GM12878 (cell line): ENCODE measurements at regions not wholly inside any gene's neighbourhood (a gene's known extent, or its start where the extent isn't known, plus 50 kb on each side); places are given as distances from the start of the nearest gene placed in this dataset.

Experiments
- ATAC-seq: fragments of 200-7000 bp; cut with Tn5 transposase; 3 replicates; pipeline ENCODE4 v1.9.1; 2020; ENCODE audit warnings: mild to moderate bottlenecking, moderate library complexity
- BruUV-seq: library from RNA; stranded (reverse); fragments of 400-500 nt; replicated peaks from 2 replicates; lab custom pipeline; 2021; lab: Mats Ljungman, UMichigan
- CTCF ChIA-PET: fragments of 300-600 bp; sonication (Branson Sonifier 250); formaldehyde crosslinking; extraction: SDS; loops from one replicate; lab custom pipeline; 2021; ENCODE audit warnings: inconsistent platforms; lab: Yijun Ruan, JAX
- POLR2A ChIA-PET: fragments of 350-600 bp; formaldehyde crosslinking; extraction: SDS; loops from one replicate; lab custom pipeline; 2021; ENCODE audit warnings: inconsistent platforms; lab: Charles Lee
- RAD21 ChIA-PET: fragments of 300-600 bp; sonication (Branson Sonifier 250); formaldehyde crosslinking; loops from one replicate; lab custom pipeline; 2023; ENCODE audit warnings: antibody characterized with exemption; ENCODE audit not compliant: unreplicated experiment; lab: Charles Lee
- SMC1A ChIA-PET: fragments of 300-600 bp; sonication (Branson Sonifier 250); formaldehyde crosslinking; loops from one replicate; lab custom pipeline; 2023; ENCODE audit not compliant: unreplicated experiment, uncharacterized antibody; lab: Charles Lee
- DNase-seq: peaks from one replicate; pipeline ENCODE4 v3.0.0-alpha.2; 2011; ENCODE audit warnings: low read depth, low spot score
- FAIRE-seq: peaks from 3 replicates; lab custom pipeline; 2011; peaks lifted over from hg19 to GRCh38; lab: Jason Lieb, UNC
- H2AFZ ChIP-seq: 2 replicates; pipeline ENCODE4 v1.6.0; 2011; ENCODE audit warnings: low read depth, low read length, control low read depth; ENCODE audit not compliant: control insufficient read depth
- H3K27ac ChIP-seq: 2 replicates; pipeline ENCODE4 v1.5.1; 2011; ENCODE audit warnings: control low read depth; ENCODE audit not compliant: control insufficient read depth, insufficient read depth
- H3K27me3 ChIP-seq, 2 experiments: replicated peaks in 1 of 2; 2 replicates each; pipeline versions ENCODE4 v1.6.0 to v1.6.1; 2011; ENCODE audit warnings: low read length in 1 of 2; ENCODE audit not compliant: control insufficient read depth in 2 of 2, insufficient read depth in 2 of 2
- H3K36me3 ChIP-seq, 2 experiments: 2 replicates each; pipeline ENCODE4 v1.5.1; 2011; ENCODE audit warnings: low read length in 1 of 2; ENCODE audit not compliant: control insufficient read depth in 2 of 2, insufficient read depth in 2 of 2
- H3K4me1 ChIP-seq: 2 replicates; pipeline ENCODE4 v1.6.1; 2011; ENCODE audit warnings: mild to moderate bottlenecking, low read length, moderate library complexity, mixed read lengths; ENCODE audit not compliant: control insufficient read depth, insufficient read depth
- H3K4me2 ChIP-seq: 2 replicates; pipeline ENCODE4 v1.6.0; 2011; ENCODE audit warnings: control low read depth; ENCODE audit not compliant: control insufficient read depth, insufficient read depth
- H3K4me3 ChIP-seq: fragments of 200-600 bp; sonication (generic); 2 replicates; pipeline ENCODE4 v1.5.1; 2016
- H3K79me2 ChIP-seq: 2 replicates; pipeline ENCODE4 v1.6.0; 2011; ENCODE audit warnings: low read length; ENCODE audit not compliant: control insufficient read depth, insufficient read depth
- H3K9ac ChIP-seq: 2 replicates; pipeline ENCODE4 v1.8.0; 2011; ENCODE audit warnings: low read length, control low read depth, mixed read lengths; ENCODE audit not compliant: control insufficient read depth, insufficient read depth
- H3K9me3 ChIP-seq: replicated peaks from 3 replicates; pipeline ENCODE4 v1.5.1; 2011; ENCODE audit warnings: mild to moderate bottlenecking, low read length; ENCODE audit not compliant: control insufficient read depth, insufficient read depth
- H4K20me1 ChIP-seq: 2 replicates; pipeline ENCODE4 v1.6.0; 2011; ENCODE audit not compliant: control insufficient read depth, insufficient read depth
- CBFB ChIP-seq: IDR thresholded peaks from 2 replicates; pipeline ENCODE4 v1.6.1; 2016; ENCODE audit warnings: antibody characterized with exemption, low read depth
- FOXM1 ChIP-seq: IDR thresholded peaks from 2 replicates; pipeline ENCODE4 v1.6.1; 2012; ENCODE audit warnings: low read depth, mild to moderate bottlenecking, inconsistent platforms, low read length, moderate library complexity
- HDGF ChIP-seq: fragments of 450-650 bp; IDR thresholded peaks from 2 replicates; pipeline ENCODE4 v1.6.1; 2016; ENCODE audit warnings: antibody characterized with exemption
- IKZF2 ChIP-seq, 2 experiments: fragments of 450-650 bp; IDR thresholded peaks; 2 replicates each; pipeline ENCODE4 v1.6.1; 2017; ENCODE audit warnings: mild to moderate bottlenecking in 2 of 2, moderate library complexity in 2 of 2
- IRF3 ChIP-seq: fragments of 450-650 bp; IDR thresholded peaks from 2 replicates; pipeline ENCODE4 v1.6.1; 2014; ENCODE audit warnings: mild to moderate bottlenecking
- MTA2 ChIP-seq: fragments of 450-650 bp; IDR thresholded peaks from 2 replicates; pipeline ENCODE4 v1.6.1; 2016; ENCODE audit warnings: low read depth, mild to moderate bottlenecking, moderate library complexity
- MYC ChIP-seq: IDR thresholded peaks from 2 replicates; pipeline ENCODE4 v1.6.1; 2011; ENCODE audit warnings: mild to moderate bottlenecking, low read length, moderate library complexity, inconsistent platforms; ENCODE audit not compliant: insufficient read depth, insufficient replicate concordance, insufficient read length, severe bottlenecking
- PAX5 ChIP-seq: IDR thresholded peaks from 2 replicates; pipeline ENCODE4 v1.6.1; 2011; ENCODE audit warnings: low read depth, low read length, borderline replicate concordance
- SIN3A ChIP-seq: IDR thresholded peaks from 2 replicates; pipeline ENCODE4 v1.6.1; 2012; ENCODE audit warnings: low read depth, low read length, improper control_type of control experiment
- TCF3 ChIP-seq: IDR thresholded peaks from 2 replicates; pipeline ENCODE4 v1.6.1; 2012; ENCODE audit warnings: low read depth, mild to moderate bottlenecking, low read length, borderline replicate concordance; ENCODE audit not compliant: insufficient read depth
- WGBS: methylation state at CpG from one replicate; pipeline ENCODE4 v1.1.6; 2016; ENCODE audit warnings: low lambda C conversion rate; ENCODE audit not compliant: insufficient replicate concordance, insufficient coverage; ENCODE audit errors: missing lambda C conversion rate; 5-methylcytosine and 5-hydroxymethylcytosine counted together
- in situ Hi-C: fragments of 300-500 bp; cut with MboI; formaldehyde crosslinking; loops from 9 replicates; pipeline ENCODE4 v1.14.3; 2018; ENCODE audit warnings: mixed read lengths
- intact Hi-C: fragments of 100-400 bp; cut with micrococcal nuclease; formaldehyde crosslinking; loops from one replicate; pipeline ENCODE4 v1.14.2; 2022; ENCODE audit not compliant: unreplicated experiment

- TF ChIP-seq PAX5 (no peak), IKZF2 (IDR thresholded peaks at IDR 0.05) (no peak), MYC (no peak), SIN3A (no peak)
- TF ChIP-seq, all 136 proteins: peak for 0
Observed at GRCh38 chr14:51334566-51334965, 94.5 kb downstream of the TMX1 start (continued).

- Histone ChIP-seq H3K4me1 (no peaks in the 10 kb centered on the region), H4K20me1 (no peaks in the 10 kb centered on the region), H3K27me3 (no peaks in the 10 kb centered on the region), H3K4me3 (no peak overlapping the region), H3K27ac (no peak overlapping the region), H3K9ac (no peak overlapping the region), H3K36me3 (no peaks in the 10 kb centered on the region), H2AFZ (no peak overlapping the region), H3K9me3 (no peaks in the 10 kb centered on the region), H3K4me2 (no peak overlapping the region), H3K79me2 (no peaks in the 10 kb centered on the region)
- in situ Hi-C loops (no loop called here), intact Hi-C loops (no loop called here)
- RAD21 ChIA-PET, result no interaction called here
- SMC1A ChIA-PET, result interaction anchor here (1.1 kb wide), 1 partner anchor 12 kb away, joined by 4 read pairs; no protein-coding TSS in a partner anchor
- TF ChIP-seq IRF3 (no peak), HDGF (no peak), MTA2 (no peak), CBFB (no peak), TCF3 (no peak), FOXM1 (no peak)
- ATAC-seq, result no peak
- 3% methylated on average over 2 of the region's 2 CpGs for WGBS
- no peak for FAIRE-seq
- DNase-seq, result no peak
- BruUV-seq, result no TSS peak
- POLR2A ChIA-PET, result no interaction called here
- CTCF ChIA-PET, result interaction anchor here (0.9 kb wide), 1 partner anchor 10 kb away, joined by 3 read pairs; no protein-coding TSS in a partner anchor
Observed at GRCh38 chr14:51335531-51335930, 95.5 kb downstream of the TMX1 start.
